Effector memory CD4-positive, alpha-beta T cell (primary cell): ENCODE measurements at regions not wholly inside any gene's neighbourhood (a gene's known extent, or its start where the extent isn't known, plus 50 kb on each side); places are given as distances from the start of the nearest gene placed in this dataset.

ENCODE experiments used
- DNase-seq, 3 donors: peaks; one replicate each; pipeline ENCODE4 v3.0.0-alpha.2; 2020
- H3K27ac ChIP-seq: 2 replicates; pipeline ENCODE4 v1.7.0; 2013; ENCODE audit warnings: mild to moderate bottlenecking, low read length, moderate library complexity; ENCODE audit not compliant: insufficient read depth, poor library complexity, severe bottlenecking
- H3K27me3 ChIP-seq: replicated peaks from 2 replicates; pipeline ENCODE4 v1.7.0; 2013; ENCODE audit warnings: mild to moderate bottlenecking, low read length; ENCODE audit not compliant: insufficient read depth, control insufficient read depth, poor library complexity, severe bottlenecking
- H3K36me3 ChIP-seq: 2 replicates; pipeline ENCODE4 v1.7.0; 2013; ENCODE audit warnings: mild to moderate bottlenecking, low read length, moderate library complexity; ENCODE audit not compliant: control insufficient read depth, insufficient read depth
- H3K4me1 ChIP-seq: 2 replicates; pipeline ENCODE4 v1.7.0; 2013; ENCODE audit warnings: low read length, mild to moderate bottlenecking; ENCODE audit not compliant: control insufficient read depth, insufficient read depth, poor library complexity, severe bottlenecking
- H3K4me3 ChIP-seq: 2 replicates; pipeline ENCODE4 v1.7.0; 2013; ENCODE audit warnings: low read length, low read depth, mild to moderate bottlenecking; ENCODE audit not compliant: insufficient read depth, poor library complexity, severe bottlenecking
- H3K9me3 ChIP-seq: 2 replicates; pipeline ENCODE4 v1.7.0; 2013; ENCODE audit warnings: mild to moderate bottlenecking, low read length, moderate library complexity; ENCODE audit not compliant: control insufficient read depth

DNA sequence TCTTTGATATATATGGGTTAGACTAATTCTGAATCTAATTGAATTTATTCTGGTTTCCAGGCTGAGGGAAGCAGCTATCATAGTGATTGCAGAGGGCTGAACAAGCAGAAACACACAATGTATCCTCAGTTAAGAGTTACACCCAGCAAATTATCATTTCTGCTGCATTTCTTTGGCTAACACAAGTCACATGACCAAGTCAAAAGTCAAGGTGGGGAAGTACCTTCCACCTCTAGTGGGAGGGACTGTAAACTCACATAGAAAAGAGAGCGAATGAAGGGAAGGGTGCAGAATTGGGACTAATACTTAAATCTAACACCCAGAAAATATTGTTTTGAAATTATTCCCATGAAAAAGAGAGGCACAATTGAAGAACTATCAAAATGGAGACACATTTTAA is 719.7 kb upstream of the MMS22L start:
- Histone ChIP-seq H3K27ac (no peak overlapping the region), H3K9me3 (no peaks in the 10 kb centered on the region), H3K4me3 (no peak overlapping the region), H3K4me1 (no peaks in the 10 kb centered on the region), H3K36me3 (no peaks in the 10 kb centered on the region), H3K27me3 (no peaks in the 10 kb centered on the region)
- no peak for DNase-seq

GRCh38 chr6:98014442-98015201 is 731.6 kb upstream of the MMS22L start:
- Histone ChIP-seq H3K4me3 (no peak overlapping the region), H3K27ac (no peak overlapping the region), H3K9me3 (no peaks in the 10 kb centered on the region), H3K27me3 (no peaks in the 10 kb centered on the region), H3K36me3 (no peaks in the 10 kb centered on the region), H3K4me1 (no peaks in the 10 kb centered on the region)
- DNase-seq, result no peak

DNA sequence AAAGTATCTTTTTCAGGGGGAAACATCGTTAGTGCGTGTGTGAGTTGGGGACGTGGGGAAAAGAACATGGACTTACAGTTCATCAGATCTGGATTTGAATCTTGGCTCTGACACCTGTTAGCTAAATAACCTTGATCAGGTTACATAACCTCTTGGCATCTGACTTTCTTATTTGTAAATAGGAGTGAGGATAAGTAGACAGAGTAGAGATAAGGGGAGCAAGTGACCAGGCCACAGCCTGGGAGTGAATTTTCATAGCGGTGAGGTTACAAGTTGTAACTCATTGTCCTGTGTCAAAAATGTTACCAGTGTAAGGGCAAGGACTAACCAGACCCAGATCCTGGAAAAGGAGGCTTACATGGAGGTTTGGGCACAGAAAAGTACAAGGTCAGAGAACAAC is 733.5 kb upstream of the MMS22L start:
- H3K36me3 ChIP-seq, result no peaks in the 10 kb centered on the region
- DNase-seq, result no peak
- no peak overlapping the region for H3K27ac ChIP-seq

DNA sequence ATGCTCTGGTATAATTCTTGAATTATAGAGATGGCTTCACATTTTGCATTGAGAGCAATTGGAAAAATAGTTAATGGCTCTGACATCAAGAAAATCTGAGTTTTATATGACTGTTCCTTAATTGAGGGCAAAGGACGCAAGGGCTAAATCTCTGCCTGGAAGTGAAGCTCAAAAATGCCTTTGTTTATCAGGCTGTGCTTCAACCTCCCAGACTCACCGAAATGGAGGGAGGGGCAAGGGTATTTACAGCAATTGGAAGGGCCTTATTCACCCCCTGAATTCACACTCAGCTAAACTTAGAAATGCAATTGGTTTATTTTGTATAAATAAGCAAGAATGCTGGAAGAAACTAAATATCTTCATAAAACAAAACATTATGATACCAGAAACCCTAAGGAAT is 737.2 kb upstream of the MMS22L start:
- Histone ChIP-seq H3K27ac (no peak overlapping the region), H3K4me3 (no peak overlapping the region), H3K27me3 (no peaks in the 10 kb centered on the region), H3K9me3 (no peaks in the 10 kb centered on the region), H3K4me1 (no peaks in the 10 kb centered on the region), H3K36me3 (no peaks in the 10 kb centered on the region)
- DNase-seq, result no peak

More for the DNA sequence above, 733.5 kb upstream of the MMS22L start:
- Histone ChIP-seq H3K4me1 (no peaks in the 10 kb centered on the region), H3K9me3 (no peaks in the 10 kb centered on the region), H3K4me3 (no peak overlapping the region), H3K27me3 (no peaks in the 10 kb centered on the region)

- no peak overlapping the region for H3K4me3 ChIP-seq
- no peak for DNase-seq
- no peaks in the 10 kb centered on the region for H3K36me3 ChIP-seq
- no peak overlapping the region for H3K27ac ChIP-seq
- no peaks in the 10 kb centered on the region for H3K9me3 ChIP-seq
- no peaks in the 10 kb centered on the region for H3K4me1 ChIP-seq
- H3K27me3 ChIP-seq, result no peaks in the 10 kb centered on the region
Observed at GRCh38 chr6:98024359-98024758, 741.3 kb upstream of the MMS22L start.

DNA sequence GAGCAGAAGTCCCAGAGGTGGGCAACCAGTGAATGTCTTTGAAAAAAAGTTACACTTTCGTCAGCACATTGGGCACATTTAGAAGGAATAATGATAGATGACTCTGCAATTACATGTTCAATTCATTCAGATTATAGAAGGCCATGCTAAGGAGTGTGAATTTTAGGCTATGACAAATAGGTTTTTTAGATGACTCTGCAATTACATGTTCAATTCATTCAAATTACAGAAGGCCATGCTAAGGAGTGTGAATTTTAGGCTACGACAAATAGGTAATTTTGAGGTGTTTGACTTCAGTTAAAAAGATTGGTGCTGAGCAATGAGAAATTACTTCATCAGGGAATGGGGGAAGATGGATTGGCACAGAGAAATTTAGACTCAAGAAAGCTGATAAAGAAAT is 744.9 kb upstream of the MMS22L start:
- Histone ChIP-seq H3K4me3 (no peak overlapping the region), H3K36me3 (no peaks in the 10 kb centered on the region), H3K27ac (no peak overlapping the region), H3K4me1 (no peaks in the 10 kb centered on the region), H3K9me3 (no peaks in the 10 kb centered on the region), H3K27me3 (no peaks in the 10 kb centered on the region)
- DNase-seq, result no peak

DNA sequence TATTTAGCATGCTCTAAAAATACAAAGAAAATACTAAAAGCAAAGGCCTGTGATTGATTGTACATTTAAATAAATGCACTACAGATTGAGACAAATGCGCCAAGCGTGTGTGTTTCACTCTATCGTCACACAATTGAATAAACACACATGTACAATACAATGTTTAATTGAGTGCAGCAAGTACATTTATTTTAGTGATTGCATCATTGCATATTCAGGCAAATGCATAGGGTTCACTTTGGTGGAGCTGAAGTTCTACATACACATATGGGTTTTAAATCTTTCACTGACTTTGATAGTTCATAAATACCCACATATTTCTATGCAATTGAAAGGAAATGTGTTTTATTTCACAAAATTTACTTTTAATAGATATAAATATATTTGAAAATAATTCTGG is 750.6 kb upstream of the MMS22L start:
- DNase-seq, result no peak
- H3K4me1 ChIP-seq, result no peaks in the 10 kb centered on the region
- H3K36me3 ChIP-seq, result no peaks in the 10 kb centered on the region
- no peaks in the 10 kb centered on the region for H3K9me3 ChIP-seq
- no peak overlapping the region for H3K4me3 ChIP-seq
- no peak overlapping the region for H3K27ac ChIP-seq
- H3K27me3 ChIP-seq, result no peaks in the 10 kb centered on the region

DNA sequence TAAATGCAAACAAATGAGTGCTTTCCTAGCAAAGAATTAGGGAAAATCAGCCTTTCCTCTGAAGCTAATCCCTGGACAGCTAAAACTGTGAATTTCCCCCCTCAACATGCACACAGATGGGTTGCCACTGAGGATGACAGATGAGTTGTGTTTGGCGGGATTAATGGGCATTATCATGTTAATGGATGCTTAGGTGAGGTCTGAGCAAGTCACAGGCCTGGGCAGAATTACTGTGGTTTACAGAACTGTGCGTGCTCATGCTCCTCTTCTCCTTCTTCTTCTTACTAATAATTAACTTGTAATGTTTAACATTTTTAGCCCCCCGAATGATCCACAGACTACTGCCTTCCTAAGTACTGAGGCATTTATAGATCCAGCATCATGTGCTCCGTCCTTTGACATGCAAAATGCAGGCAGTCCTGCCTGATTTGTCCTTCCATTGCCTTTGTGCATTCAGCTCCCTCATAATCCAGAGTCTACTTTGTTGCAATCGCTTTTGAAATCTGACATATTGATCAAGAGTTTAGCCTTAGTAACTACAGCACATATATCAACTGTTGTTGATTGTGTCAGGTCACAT is 753.4 kb upstream of the MMS22L start:
- no peak overlapping the region for H3K4me3 ChIP-seq
- no peaks in the 10 kb centered on the region for H3K9me3 ChIP-seq
- DNase-seq, result no peak
- no peak overlapping the region for H3K27ac ChIP-seq
- H3K27me3 ChIP-seq, result no peaks in the 10 kb centered on the region
- H3K4me1 ChIP-seq, result no peaks in the 10 kb centered on the region
- H3K36me3 ChIP-seq, result no peaks in the 10 kb centered on the region

DNA sequence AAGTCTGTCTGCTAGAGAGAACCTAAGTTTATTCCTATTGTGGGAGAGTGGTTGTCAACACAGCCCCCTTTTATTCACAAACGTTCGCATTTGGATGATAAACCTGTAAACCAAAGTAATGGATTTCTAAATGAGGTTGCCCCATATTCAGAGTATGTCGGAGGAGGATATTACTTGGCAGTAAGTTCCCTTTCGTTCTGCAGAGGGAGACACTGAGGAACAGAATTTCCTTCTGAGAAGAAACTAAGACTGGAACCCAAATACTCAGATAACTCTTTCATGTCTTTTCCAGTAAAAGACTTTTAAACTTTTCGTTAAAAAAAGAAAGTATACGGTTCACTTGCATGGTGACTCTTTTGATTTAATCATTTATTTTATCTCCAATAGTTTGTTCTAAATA is 754.6 kb upstream of the MMS22L start:
- no peak for DNase-seq
- Histone ChIP-seq H3K27me3 (no peaks in the 10 kb centered on the region), H3K9me3 (no peaks in the 10 kb centered on the region), H3K4me3 (no peak overlapping the region), H3K36me3 (no peaks in the 10 kb centered on the region), H3K4me1 (no peaks in the 10 kb centered on the region), H3K27ac (no peak overlapping the region)

DNA sequence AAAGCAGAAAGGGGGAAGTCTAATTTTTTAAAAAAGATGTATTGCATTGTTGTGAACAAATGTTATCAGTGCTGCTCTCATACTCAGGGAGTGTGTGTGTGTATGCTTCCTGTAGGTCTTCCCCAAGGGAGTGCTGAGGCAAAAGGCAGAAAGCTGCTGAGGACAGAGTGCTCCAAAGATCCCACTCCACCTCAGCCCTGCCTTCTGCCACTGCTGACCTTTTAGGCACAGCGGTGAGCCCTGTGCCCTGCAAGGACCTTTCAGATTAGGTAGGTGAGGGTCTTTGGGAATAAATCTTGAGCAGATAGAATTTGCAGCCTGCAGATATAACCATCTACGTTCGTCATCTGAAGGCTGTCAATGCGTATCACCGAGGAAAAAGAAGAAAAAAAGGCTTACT is 756.4 kb upstream of the MMS22L start:
- Histone ChIP-seq H3K27me3 (no peaks in the 10 kb centered on the region), H3K9me3 (no peaks in the 10 kb centered on the region), H3K4me3 (no peak overlapping the region), H3K4me1 (no peaks in the 10 kb centered on the region), H3K36me3 (no peaks in the 10 kb centered on the region), H3K27ac (no peak overlapping the region)
- DNase-seq, result no peak
